GM23338 (cell line): ENCODE measurements at regions not wholly inside any gene's neighbourhood (a gene's known extent, or its start where the extent isn't known, plus 50 kb on each side); places are given as distances from the start of the nearest gene placed in this dataset.

Source experiments
- CREB1 ChIP-seq: fragments of 250-450 bp; sonication (Bioruptor Pico); IDR thresholded peaks from 2 replicates; pipeline ENCODE4 v1.5.0; 2020; ENCODE audit warnings: low read depth, mild to moderate bottlenecking, moderate library complexity
- EZH2 ChIP-seq: fragments of 200-600 bp; sonication (generic); IDR thresholded peaks from one replicate; pipeline ENCODE4 v1.8.0; 2017; ENCODE audit warnings: antibody characterized with exemption, mild to moderate bottlenecking, low read depth; ENCODE audit not compliant: unreplicated experiment
- EZH2phosphoT487 ChIP-seq: fragments of 200-600 bp; sonication (generic); IDR thresholded peaks from one replicate; pipeline ENCODE4 v1.8.1; 2018; ENCODE audit warnings: antibody characterized with exemption; ENCODE audit not compliant: unreplicated experiment
- JUNB ChIP-seq: IDR thresholded peaks from one replicate; pipeline ENCODE4 v1.6.1; 2016; ENCODE audit warnings: antibody characterized with exemption; ENCODE audit not compliant: unreplicated experiment
- POLR2AphosphoS5 ChIP-seq: IDR thresholded peaks from 2 replicates; pipeline ENCODE4 v1.6.1; 2016; ENCODE audit warnings: antibody characterized with exemption, low read depth
- STAT1 ChIP-seq: IDR thresholded peaks from one replicate; pipeline ENCODE4 v1.6.1; 2016; ENCODE audit warnings: antibody characterized with exemption; ENCODE audit not compliant: unreplicated experiment
- ZNF114 ChIP-seq: fragments of 250-450 bp; sonication (Bioruptor Pico); IDR thresholded peaks from 2 replicates; pipeline ENCODE4 v1.5.0; 2020; ENCODE audit warnings: mild to moderate bottlenecking, moderate library complexity
- ZNF331 ChIP-seq: fragments of 250-450 bp; sonication (Bioruptor Pico); IDR thresholded peaks from 2 replicates; pipeline ENCODE4 v1.5.0; 2020; ENCODE audit warnings: low read depth, mild to moderate bottlenecking, moderate library complexity
- TF ChIP-seq, protein P1 (sequence below), 2 experiments: fragments of 200-600 bp in 1 of 2; sonication (generic) in 1 of 2; conservative IDR thresholded peaks; 2 replicates each; pipeline versions ENCODE4 v1.5.1 to v1.6.1; 2016 to 2017; ENCODE audit warnings: antibody characterized with exemption in 2 of 2, low read depth in 2 of 2, mild to moderate bottlenecking in 2 of 2, moderate library complexity in 1 of 2
- TF ChIP-seq, protein P2 (sequence below): IDR thresholded peaks from one replicate; pipeline ENCODE4 v1.6.1; 2018; ENCODE audit warnings: antibody characterized with exemption; ENCODE audit not compliant: unreplicated experiment

DNA sequence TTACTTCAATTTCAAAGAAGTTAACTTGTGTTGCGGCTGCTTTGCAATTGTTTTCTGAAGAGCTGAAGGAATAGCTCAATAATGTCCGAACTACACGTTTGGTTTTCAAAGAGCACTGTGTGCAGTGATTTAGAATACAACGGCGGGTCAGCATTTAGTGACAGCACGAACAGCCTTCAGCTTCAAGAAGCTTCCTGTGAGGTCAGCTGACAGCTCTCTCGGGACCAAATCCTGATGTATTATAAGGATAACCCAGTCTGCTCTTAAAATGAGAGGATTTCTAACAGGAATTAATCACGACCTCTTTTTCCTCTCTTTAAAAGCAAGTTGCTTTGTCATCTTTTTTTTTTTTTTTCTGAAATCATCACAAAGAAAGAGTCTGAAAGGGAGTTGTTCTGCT is 97.9 kb upstream of the UNC13C start:
- TF ChIP-seq EZH2: no peak
- TF ChIP-seq EZH2phosphoT487: no peak
- TF ChIP-seq POLR2AphosphoS5: no peak
- TF ChIP-seq, protein P1, sequence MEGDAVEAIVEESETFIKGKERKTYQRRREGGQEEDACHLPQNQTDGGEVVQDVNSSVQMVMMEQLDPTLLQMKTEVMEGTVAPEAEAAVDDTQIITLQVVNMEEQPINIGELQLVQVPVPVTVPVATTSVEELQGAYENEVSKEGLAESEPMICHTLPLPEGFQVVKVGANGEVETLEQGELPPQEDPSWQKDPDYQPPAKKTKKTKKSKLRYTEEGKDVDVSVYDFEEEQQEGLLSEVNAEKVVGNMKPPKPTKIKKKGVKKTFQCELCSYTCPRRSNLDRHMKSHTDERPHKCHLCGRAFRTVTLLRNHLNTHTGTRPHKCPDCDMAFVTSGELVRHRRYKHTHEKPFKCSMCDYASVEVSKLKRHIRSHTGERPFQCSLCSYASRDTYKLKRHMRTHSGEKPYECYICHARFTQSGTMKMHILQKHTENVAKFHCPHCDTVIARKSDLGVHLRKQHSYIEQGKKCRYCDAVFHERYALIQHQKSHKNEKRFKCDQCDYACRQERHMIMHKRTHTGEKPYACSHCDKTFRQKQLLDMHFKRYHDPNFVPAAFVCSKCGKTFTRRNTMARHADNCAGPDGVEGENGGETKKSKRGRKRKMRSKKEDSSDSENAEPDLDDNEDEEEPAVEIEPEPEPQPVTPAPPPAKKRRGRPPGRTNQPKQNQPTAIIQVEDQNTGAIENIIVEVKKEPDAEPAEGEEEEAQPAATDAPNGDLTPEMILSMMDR (conservative IDR thresholded peaks at IDR 0.05; ENCODE audit: low read depth in 2 of 2): no peak
- TF ChIP-seq, protein P2, sequence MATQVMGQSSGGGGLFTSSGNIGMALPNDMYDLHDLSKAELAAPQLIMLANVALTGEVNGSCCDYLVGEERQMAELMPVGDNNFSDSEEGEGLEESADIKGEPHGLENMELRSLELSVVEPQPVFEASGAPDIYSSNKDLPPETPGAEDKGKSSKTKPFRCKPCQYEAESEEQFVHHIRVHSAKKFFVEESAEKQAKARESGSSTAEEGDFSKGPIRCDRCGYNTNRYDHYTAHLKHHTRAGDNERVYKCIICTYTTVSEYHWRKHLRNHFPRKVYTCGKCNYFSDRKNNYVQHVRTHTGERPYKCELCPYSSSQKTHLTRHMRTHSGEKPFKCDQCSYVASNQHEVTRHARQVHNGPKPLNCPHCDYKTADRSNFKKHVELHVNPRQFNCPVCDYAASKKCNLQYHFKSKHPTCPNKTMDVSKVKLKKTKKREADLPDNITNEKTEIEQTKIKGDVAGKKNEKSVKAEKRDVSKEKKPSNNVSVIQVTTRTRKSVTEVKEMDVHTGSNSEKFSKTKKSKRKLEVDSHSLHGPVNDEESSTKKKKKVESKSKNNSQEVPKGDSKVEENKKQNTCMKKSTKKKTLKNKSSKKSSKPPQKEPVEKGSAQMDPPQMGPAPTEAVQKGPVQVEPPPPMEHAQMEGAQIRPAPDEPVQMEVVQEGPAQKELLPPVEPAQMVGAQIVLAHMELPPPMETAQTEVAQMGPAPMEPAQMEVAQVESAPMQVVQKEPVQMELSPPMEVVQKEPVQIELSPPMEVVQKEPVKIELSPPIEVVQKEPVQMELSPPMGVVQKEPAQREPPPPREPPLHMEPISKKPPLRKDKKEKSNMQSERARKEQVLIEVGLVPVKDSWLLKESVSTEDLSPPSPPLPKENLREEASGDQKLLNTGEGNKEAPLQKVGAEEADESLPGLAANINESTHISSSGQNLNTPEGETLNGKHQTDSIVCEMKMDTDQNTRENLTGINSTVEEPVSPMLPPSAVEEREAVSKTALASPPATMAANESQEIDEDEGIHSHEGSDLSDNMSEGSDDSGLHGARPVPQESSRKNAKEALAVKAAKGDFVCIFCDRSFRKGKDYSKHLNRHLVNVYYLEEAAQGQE: no peak
- no peak for TF ChIP-seq CREB1 (CRISPR knock-in tag)
- TF ChIP-seq ZNF331 (CRISPR knock-in tag): no peak
- no peak for TF ChIP-seq ZNF114 (CRISPR knock-in tag)
- no peak for TF ChIP-seq JUNB
- no peak for TF ChIP-seq STAT1
